Common myeloid progenitor, CD34-positive (primary cell): ENCODE measurements at regions not wholly inside any gene's neighbourhood (a gene's known extent, or its start where the extent isn't known, plus 50 kb on each side); places are given as distances from the start of the nearest gene placed in this dataset.

Experiments used
- CTCF ChIA-PET: fragments of 350-600 bp; sonication (Branson Sonifier 250); formaldehyde crosslinking; loops from one replicate; lab custom pipeline; 2021; ENCODE audit warnings: antibody characterized with exemption; lab: Charles Lee
- POLR2A ChIA-PET: fragments of 350-600 bp; sonication (Branson Sonifier 250); formaldehyde crosslinking; loops from one replicate; lab custom pipeline; 2021; ENCODE audit warnings: antibody characterized with exemption; lab: Charles Lee
- DNase-seq, 3 donors: peaks; one replicate each; pipeline versions ENCODE4 v3.0.0 to v3.0.0-alpha.2; 2013
- H3K27ac ChIP-seq, 2 experiments: 1 replicate in 1 of 2; 2 replicates in 1 of 2; pipeline ENCODE4 v1.7.0; 2013; ENCODE audit warnings: inconsistent platforms in 2 of 2, low read length in 2 of 2, mild to moderate bottlenecking in 2 of 2, low read depth in 1 of 2, moderate library complexity in 1 of 2; ENCODE audit not compliant: severe bottlenecking in 2 of 2, insufficient read depth in 1 of 2, poor library complexity in 1 of 2
- H3K27me3 ChIP-seq, 5 experiments: replicated peaks in 2 of 5; 1 replicate in 3 of 5; 2 replicates in 2 of 5; pipeline versions ENCODE4 v1.6.1 to v1.7.0; 2013; ENCODE audit warnings: low read length in 4 of 5, mild to moderate bottlenecking in 2 of 5, moderate library complexity in 2 of 5, inconsistent platforms in 1 of 5; ENCODE audit not compliant: insufficient read depth in 5 of 5, control insufficient read depth in 4 of 5
- H3K36me3 ChIP-seq, 4 experiments: 1 replicate in 2 of 4; 2 replicates in 2 of 4; pipeline versions ENCODE4 v1.6.1 to v1.7.0; 2013; ENCODE audit warnings: low read length in 3 of 4, control low read depth in 1 of 4, mild to moderate bottlenecking in 1 of 4; ENCODE audit not compliant: control insufficient read depth in 4 of 4, insufficient read depth in 4 of 4
- H3K4me1 ChIP-seq, 4 experiments: 1 replicate in 3 of 4; 2 replicates in 1 of 4; pipeline versions ENCODE4 v1.6.1 to v1.7.1; 2013; ENCODE audit warnings: low read length in 3 of 4, mild to moderate bottlenecking in 3 of 4, control low read depth in 1 of 4, inconsistent platforms in 1 of 4, moderate library complexity in 1 of 4; ENCODE audit not compliant: control insufficient read depth in 4 of 4, insufficient read depth in 4 of 4; ENCODE audit errors: control extremely low read depth in 1 of 4
- H3K4me3 ChIP-seq, 7 experiments: 1 replicate in 4 of 7; 2 replicates in 3 of 7; pipeline versions ENCODE4 v1.5.1 to v1.7.0; 2013; ENCODE audit warnings: mild to moderate bottlenecking in 7 of 7, low read length in 6 of 7, moderate library complexity in 6 of 7, inconsistent platforms in 2 of 7, low read depth in 2 of 7, control low read depth in 1 of 7; ENCODE audit not compliant: insufficient read depth in 4 of 7, control insufficient read depth in 1 of 7; ENCODE audit errors: extremely low read depth in 1 of 7
- H3K9me3 ChIP-seq, 5 experiments: 1 replicate in 4 of 5; 2 replicates in 1 of 5; pipeline versions ENCODE4 v1.6.1 to v1.7.1; 2013; ENCODE audit warnings: low read length in 4 of 5, mild to moderate bottlenecking in 2 of 5, inconsistent platforms in 1 of 5, low read depth in 1 of 5, moderate library complexity in 1 of 5; ENCODE audit not compliant: control insufficient read depth in 4 of 5, insufficient read depth in 2 of 5; ENCODE audit errors: control extremely low read depth in 1 of 5
- WGBS: methylation state at CpG from one replicate; pipeline ENCODE4 v1.1.5; 2013; ENCODE audit not compliant: insufficient coverage; 5-methylcytosine and 5-hydroxymethylcytosine counted together

DNA sequence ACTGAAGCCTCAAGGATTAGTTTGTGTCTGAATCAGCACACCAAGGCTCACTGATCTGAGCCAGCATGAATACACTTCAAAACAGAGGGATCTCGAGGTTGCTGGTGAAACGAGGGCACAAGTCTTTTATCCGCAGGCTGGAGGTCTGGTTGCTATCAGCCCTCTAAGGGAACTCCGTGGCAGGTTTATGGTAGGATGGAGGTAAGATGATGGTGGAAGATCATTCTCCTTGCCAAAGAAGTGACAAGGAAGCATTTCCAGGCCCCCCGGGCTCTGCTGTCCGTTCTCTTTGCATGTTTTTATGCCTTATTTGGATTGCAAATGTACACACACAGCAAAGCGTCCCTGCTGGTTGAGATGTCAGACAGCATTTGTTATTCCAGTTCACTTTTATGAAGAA lies 268.3 kb downstream of the ARHGAP12 start:
- H3K27ac ChIP-seq: no peak overlapping the region
- 99% methylated on average over 7 of the region's 7 CpGs for WGBS
- no peaks in the 10 kb centered on the region for H3K36me3 ChIP-seq
- H3K4me1 ChIP-seq: no peaks in the 10 kb centered on the region
- no peak overlapping the region for H3K4me3 ChIP-seq
- H3K27me3 ChIP-seq: no peaks in the 10 kb centered on the region
- CTCF ChIA-PET: no interaction called here
- H3K9me3 ChIP-seq: no peaks in the 10 kb centered on the region
- POLR2A ChIA-PET: no interaction called here
- no peak for DNase-seq

DNA sequence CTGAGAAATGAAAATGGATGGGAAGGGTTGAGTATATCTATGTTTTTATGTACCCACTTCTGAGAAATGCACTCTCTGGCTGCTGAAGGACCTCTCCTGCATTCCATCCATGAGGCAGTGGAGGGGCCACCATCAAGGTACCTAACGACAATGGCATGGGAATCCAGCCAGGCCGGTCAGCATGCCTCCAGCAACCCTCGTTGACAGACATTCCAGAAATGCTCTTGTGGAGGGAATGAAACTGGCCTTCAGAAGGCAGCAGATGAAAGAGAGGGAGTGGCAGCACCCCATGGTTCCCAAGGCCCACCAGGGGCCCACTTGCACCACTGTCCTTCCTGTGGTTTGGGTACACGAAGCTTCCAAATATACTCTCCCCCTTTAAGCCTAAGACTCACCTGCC lies 269.0 kb downstream of the ARHGAP12 start:
- no peak overlapping the region for H3K27ac ChIP-seq
- H3K9me3 ChIP-seq: no peaks in the 10 kb centered on the region

DNA sequence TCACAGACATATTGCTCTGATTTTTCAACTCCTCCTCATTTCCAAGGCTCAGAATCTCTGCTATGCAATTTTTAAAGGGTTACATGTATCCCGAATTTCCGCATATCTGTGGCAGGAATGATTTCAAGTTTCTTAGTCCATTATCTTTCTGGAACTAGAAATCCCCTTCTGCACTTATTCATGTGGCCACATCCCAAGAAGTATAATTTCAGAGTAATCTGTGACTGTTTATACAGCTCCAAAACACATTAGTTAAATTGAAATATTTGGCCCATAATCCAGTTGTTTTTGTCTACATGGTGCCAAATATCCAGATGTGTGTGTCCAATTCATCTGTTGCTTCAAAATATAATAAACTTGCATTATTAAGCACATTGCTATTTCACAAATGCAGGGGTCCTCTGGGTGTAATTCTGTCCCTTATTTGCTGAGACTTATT lies 271.2 kb downstream of the ARHGAP12 start:
- Histone ChIP-seq H3K27ac (no peak overlapping the region), H3K4me3 (no peak overlapping the region), H3K27me3 (no peaks in the 10 kb centered on the region), H3K9me3 (no peaks in the 10 kb centered on the region), H3K36me3 (no peaks in the 10 kb centered on the region), H3K4me1 (no peaks in the 10 kb centered on the region)
- WGBS: 100% methylated on average over 2 of the region's 2 CpGs
- ChIA-PET CTCF (no interaction called here), POLR2A (no interaction called here)
- no peak for DNase-seq

More for the DNA sequence above, 269.0 kb downstream of the ARHGAP12 start:
- H3K4me3 ChIP-seq: no peak overlapping the region
- WGBS: 100% methylated on average over 4 of the region's 4 CpGs
- H3K36me3 ChIP-seq: no peaks in the 10 kb centered on the region
- ChIA-PET POLR2A (no interaction called here), CTCF (no interaction called here)
- H3K4me1 ChIP-seq: no peaks in the 10 kb centered on the region
- H3K27me3 ChIP-seq: no peaks in the 10 kb centered on the region
- DNase-seq: no peak

DNA sequence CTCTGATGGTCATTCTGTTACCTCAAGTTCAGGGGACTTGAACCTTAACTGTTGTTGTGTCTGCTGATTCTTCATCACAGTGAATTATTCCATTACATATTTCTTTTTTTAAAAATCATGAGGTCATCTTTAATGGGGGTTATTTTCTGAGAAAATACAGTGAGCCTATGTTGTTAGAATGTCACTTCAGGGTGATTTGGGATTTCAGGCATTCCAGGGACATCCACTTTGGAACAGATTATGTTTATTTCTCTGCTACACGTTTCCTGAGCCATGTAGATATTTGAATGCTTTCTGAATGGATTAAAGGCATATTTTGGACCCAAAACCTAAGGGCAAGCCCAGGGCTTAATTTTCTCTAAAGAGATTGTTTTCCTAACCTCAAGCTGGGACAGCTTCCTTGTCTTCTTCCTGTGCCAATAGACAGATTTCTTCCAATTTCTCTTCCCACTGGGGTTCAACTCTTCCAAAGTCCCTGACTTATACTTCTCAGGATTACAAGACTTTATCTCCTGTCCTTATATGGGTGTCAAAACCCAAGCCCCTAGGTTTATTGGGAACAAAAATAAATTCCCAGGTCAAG lies 271.7 kb downstream of the ARHGAP12 start:
- 100% methylated on average over 1 of the region's 1 CpG for WGBS
- no peak overlapping the region for H3K4me3 ChIP-seq
- POLR2A ChIA-PET: no interaction called here

DNA sequence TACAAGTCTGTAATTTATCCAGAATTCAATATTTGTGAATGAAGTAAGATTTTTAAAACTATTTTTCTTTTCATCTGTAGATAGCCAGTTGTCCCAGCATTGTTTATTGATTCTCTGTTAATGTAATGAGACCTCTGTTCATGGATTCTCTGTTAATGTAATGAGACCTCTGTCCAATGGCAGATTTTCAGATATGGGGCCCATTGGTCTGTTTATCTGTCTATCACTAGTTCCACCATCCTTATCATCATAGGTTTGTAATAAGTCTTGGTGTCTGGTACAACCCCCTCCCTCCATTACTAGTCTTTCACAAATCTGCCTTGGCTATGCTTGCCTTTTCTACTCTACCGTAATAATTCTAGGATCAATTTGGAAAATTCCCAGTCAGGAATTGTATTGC lies 276.6 kb downstream of the ARHGAP12 start:
- Histone ChIP-seq H3K36me3 (no peaks in the 10 kb centered on the region), H3K4me1 (no peaks in the 10 kb centered on the region), H3K27me3 (no peaks in the 10 kb centered on the region), H3K4me3 (no peak overlapping the region), H3K9me3 (no peaks in the 10 kb centered on the region), H3K27ac (no peak overlapping the region)
- CTCF ChIA-PET: no interaction called here
- WGBS: no CpG with 5 or more reads among the region's 1 CpG
- no peak for DNase-seq
- POLR2A ChIA-PET: no interaction called here

More for the DNA sequence above, 271.7 kb downstream of the ARHGAP12 start:
- Histone ChIP-seq H3K27me3 (no peaks in the 10 kb centered on the region), H3K27ac (no peak overlapping the region), H3K4me1 (no peaks in the 10 kb centered on the region), H3K36me3 (no peaks in the 10 kb centered on the region), H3K9me3 (no peaks in the 10 kb centered on the region)
- DNase-seq: no peak
- CTCF ChIA-PET: no interaction called here

DNA sequence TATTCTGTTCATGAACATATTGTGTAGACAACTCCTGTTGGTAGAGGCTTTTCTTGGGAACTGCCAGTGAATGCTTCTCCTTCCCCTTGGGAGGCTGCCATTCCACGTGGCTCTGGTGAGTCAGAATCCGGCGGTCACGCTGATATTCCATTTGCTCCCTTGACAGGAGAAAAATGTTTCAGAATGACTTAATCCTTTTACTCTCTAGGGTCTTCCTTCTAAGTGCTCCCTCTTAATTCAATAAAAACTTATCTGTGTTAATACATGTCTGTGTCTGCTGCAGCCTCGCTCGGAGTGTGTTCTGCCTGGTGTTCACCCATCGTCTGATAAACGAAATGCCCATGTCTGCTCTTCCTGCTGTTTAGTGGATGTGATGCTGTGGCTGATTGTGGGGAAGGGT lies 278.6 kb downstream of the ARHGAP12 start:
- Histone ChIP-seq H3K4me3 (no peak overlapping the region), H3K9me3 (no peaks in the 10 kb centered on the region), H3K27me3 (no peaks in the 10 kb centered on the region), H3K4me1 (no peaks in the 10 kb centered on the region), H3K27ac (no peak overlapping the region), H3K36me3 (no peaks in the 10 kb centered on the region)
- CTCF ChIA-PET: no interaction called here
- WGBS: 93% methylated on average over 3 of the region's 8 CpGs
- POLR2A ChIA-PET: no interaction called here
- DNase-seq: no peak

DNA sequence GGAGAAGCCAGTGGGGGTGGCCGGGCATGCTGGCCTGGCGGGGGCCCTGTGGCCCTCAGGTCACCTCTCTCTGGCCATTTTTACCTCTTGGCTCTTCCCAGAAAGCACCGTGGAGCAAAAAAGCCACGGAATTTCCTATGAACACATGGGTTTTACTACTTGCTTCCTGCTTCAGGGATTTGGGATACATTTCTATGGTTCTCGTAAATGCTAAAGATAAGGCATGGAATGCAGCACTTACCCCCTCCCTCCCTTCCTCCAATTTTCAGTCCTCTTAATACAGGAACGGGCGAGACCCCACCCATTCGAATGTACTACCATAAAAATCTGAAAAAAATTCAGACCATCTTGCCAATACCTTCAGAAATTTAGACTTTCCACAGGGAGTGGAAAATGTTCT lies 279.7 kb downstream of the ARHGAP12 start:
- H3K36me3 ChIP-seq: no peaks in the 10 kb centered on the region
- 82% methylated on average over 4 of the region's 8 CpGs for WGBS
- H3K4me3 ChIP-seq: no peak overlapping the region
- no peaks in the 10 kb centered on the region for H3K4me1 ChIP-seq
- ChIA-PET POLR2A (no interaction called here), CTCF (no interaction called here)
- no peak overlapping the region for H3K27ac ChIP-seq
- no peaks in the 10 kb centered on the region for H3K27me3 ChIP-seq
- DNase-seq: no peak
- H3K9me3 ChIP-seq: no peaks in the 10 kb centered on the region
